GM18907 (cell line): ENCODE measurements at regions not wholly inside any gene's neighbourhood (a gene's known extent, or its start where the extent isn't known, plus 50 kb on each side); places are given as distances from the start of the nearest gene placed in this dataset.

Source experiments
- ATAC-seq: cut with Tn5 transposase; IDR thresholded peaks from one replicate; pipeline ENCODE4 v1.9.1; 2021; ENCODE audit warnings: mild to moderate bottlenecking, moderate library complexity; ENCODE audit not compliant: unreplicated experiment

DNA sequence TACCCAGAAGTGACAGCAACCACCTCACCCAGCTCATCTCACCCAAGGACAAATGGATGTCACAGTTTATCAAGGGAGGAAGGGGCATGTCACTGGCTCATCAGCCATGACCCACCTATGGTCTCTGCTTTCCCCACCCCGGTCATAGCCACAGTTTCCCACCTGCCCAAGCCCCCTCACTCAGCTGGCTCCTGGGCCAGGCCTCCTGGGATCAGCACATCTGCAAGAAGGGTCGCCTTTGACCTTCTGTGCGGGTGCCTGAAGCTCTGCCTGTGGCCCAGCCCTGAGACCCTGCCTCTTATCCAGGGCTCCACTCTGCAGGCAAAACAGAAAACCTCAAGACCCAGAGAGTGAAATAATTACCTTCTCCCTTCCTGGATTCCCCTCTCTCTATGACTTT is 236.4 kb downstream of the BUD13 start:
- ATAC-seq, result no peak

DNA sequence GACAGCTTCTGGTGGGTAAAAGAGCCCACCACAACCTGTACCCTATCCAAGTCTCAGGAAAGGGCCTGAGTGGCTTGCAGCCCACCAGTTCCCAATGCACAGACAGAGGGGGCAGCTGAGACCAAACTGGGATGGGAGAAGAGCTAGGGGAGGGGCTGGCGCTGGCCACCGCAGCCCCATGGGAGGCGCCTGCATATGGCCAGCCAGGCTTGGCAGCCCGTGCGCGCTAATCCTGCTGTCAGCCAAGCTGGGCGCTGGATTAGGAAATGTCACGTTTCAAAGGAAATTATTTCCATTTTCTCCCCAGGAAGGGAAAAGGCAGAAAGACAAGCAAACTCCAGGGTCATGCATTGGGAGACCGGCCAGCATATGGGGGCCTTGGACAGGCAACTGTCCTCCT is 236.8 kb downstream of the BUD13 start:
- no peak for ATAC-seq

DNA sequence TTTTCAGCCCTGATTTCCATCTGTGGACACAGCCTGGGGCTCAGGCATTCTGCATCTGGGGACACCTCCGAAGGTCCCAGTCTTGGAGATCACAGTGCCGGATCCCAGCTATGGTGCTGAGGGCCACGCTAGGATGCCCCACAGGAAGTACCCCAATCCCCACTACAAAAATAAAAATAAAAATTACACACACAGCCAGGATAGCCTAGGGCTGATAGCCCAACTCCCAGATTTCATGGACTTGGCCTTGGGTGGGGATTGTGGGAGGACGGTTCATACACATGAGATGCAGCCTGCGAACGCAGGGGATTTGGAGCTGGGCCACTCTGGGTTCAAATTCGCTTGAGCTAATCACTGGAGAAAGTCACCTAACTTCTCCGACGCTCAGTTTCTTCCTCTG is 237.7 kb downstream of the BUD13 start:
- no peak for ATAC-seq

DNA sequence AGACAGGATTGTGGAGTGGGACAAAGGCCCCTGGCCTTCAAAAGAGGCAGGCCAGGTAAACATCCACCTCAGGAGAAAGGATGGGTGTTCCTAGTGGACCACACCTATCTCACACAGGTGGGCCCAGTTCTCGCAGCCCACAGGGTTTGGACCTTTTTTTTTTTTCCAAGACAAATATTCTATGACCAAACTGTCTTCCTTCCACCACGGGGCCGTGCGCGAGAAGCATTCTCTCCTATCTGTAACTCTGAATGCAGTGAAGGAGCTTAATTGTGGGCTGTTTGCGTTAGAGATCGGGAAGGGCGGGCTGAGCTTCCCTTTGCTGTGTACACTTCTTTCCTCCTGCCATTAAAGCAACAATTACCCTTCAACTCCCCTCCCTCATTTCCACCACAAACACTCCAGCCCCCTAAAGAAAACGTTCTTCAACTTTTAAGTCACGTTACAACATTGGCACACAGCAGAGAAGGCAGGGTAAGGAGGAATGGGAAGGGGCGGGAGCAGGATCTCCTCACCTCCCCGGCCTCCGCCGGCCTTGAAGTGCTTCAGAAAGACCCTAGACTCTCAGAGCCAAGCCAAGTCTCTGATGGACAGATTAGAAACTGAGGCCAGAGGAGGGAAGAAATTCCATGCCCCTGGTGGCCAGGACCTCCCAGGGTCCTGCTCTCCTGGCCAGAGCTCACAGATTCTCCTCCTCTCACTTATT is 238.4 kb downstream of the BUD13 start:
- no peak for ATAC-seq

DNA sequence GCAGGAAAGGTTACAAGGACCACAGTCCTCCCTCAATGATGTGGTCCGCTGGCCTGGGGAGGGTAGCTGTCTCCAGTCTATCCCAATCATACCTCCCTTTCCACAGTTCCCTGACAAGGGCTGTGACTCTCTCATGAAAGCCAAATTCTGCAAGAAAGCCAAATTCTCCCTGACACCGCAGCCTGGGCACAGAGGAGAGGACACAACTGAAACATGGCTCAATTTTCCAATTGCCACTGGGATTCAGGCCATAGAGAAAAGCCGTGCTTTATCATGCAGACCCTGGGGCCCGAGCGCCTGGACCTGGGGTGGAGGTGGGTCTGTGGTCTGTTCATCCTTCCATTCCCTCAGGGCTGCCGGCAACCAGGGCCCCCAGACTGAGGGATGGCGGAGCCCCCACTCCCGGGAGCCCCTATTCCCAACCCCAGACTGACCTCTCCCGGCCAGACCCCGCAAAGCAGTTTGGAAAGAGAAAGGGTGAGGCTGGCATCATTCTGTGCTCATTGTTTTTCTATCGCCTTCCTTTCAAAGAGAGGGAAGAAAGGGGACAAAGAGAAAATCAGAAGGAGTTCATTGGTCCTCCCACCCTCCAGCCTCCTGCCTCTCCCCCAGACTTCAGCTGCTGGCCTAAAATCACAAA is 239.5 kb downstream of the BUD13 start:
- ATAC-seq, result no peak

DNA sequence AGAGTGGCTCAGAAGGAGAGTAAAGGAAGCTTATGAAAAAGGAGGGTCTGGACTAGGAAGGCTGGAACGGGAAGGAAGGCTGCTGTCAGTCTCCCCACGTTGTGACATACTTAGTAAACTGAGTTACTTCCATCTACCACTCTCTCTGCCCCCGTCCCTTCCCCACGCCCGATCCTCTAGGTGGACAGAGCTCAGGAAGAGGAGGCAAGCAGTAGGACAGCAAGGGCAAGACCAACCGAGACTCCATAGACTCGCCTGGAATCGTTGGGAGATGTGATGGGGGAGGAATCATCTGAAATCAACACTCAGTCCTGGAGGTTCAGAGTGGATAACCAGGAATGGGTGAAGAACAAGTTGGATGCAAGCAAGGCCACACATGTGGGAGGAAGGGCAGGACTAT is 240.7 kb downstream of the BUD13 start:
- ATAC-seq, result no peak

DNA sequence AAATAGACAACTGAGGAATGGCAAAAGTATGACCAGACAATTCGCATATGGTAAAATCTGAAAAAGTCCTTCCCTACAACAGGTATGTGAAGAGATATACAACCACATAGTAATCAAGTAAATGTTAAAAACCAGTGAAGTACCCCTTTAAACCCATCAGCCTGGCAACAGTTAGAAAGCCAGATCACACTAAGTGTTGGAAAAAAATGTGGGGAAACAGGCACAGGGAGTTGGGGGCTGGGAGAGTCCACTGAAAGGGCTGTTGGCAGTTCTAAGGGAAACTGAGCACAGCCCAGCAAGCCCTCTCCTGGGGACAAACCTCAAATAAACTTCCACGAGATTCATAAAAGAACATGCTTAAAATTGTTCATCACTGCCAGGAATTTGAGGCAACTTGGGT is 242.1 kb downstream of the BUD13 start:
- ATAC-seq, result no peak

DNA sequence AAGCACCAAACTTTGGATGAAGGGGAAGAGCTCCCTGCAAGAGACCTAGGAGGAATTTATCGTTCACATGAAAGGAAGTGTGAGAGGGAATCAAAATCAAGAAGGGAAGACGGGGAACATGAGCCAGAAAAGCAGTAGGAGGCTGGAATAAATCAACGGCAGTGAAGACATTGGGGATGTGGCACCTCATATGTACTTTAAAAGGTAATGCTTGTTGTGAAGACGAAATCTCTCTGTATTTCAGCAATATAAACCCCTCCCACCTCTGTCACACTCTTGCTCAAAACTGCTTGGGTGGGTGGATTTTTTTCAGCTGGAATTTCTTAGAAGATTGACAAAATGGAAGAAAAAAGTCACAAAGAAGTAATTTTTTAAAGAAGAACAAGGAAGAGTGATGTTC is 243.5 kb downstream of the BUD13 start:
- no peak for ATAC-seq

DNA sequence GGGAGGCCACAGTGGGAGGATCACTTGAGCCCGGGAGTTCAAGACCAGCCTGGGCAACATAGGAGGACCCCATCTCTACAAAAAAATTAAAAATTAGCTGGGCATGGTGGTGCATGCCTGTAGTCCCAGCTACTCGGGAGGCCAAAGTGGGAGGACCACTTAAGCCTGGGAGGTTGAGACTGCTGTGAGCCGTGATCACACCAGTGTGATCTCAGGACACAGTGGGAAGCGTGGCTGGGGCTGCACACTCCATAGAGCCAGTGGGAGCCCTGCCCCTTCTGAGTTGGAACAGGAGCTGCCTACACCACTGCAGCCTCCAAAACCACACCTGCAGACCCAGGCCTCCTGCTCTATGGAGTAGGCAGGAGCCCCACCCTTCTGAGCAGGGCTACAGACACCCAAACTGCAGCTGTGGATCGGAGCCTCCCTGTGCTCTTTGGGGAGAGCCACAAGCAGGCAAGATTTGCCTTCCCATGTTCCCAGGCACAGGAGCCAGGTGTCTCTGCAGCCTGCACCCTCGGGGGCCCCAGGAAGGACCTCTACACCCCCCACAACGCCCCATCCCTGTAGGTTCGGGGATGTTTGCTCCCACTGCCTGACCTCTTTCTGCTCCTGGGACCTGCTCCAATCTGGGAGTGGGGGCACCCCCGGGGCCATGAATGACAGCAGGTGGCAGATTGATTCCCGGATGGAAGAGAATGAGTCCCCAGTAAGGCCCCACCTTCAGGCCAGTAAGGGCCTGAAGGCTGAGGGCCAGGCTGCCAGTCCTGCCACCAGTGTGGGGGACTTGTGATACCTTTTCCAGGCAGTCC is 245.4 kb downstream of the BUD13 start:
- ATAC-seq, result no peak

DNA sequence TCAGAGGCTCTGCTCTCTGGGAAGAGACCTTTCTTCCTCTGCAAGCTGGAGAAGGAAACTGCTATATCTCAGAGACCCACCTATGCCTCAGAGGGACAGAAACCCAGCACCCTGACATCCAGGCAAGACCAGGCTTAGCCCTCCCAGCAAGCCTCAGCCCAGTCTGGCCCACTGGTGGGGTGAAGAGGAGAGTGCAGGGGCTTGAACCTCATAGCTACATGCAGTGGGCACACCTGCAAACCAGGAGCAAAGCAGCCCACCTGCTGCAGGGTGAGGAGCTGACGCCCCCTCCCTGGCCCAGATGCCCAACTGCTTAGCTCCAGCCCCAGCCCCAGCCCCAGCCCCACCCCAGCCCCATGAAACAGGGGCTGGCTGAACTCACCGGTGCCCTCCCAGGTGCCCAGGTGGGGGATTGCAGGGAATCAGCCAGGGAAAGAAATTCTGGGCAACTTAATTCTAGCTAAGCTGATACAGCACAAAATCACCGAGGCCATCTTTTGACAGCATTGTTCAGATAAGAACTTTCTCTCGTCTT is 246.8 kb downstream of the BUD13 start:
- no peak for ATAC-seq

DNA sequence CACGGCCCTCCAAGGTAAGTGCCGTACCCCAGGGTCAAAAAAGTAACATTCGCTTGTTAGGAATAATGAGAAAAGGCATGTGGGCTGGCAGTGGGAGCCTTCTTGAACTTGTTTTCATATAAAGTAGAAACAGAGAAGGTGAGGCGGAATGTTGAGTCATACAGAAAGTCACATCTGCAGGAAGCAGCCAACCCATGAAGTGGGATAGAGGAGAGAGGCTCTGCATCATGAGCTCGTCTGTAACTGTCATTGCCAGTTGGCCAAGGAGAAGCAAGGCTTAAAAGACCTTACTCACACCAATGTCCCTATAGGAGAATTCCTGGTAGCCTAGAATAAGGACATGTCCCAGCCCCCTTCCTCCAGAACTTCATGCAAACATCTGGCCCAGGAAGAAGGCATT is 253.3 kb downstream of the BUD13 start:
- ATAC-seq, result no peak

DNA sequence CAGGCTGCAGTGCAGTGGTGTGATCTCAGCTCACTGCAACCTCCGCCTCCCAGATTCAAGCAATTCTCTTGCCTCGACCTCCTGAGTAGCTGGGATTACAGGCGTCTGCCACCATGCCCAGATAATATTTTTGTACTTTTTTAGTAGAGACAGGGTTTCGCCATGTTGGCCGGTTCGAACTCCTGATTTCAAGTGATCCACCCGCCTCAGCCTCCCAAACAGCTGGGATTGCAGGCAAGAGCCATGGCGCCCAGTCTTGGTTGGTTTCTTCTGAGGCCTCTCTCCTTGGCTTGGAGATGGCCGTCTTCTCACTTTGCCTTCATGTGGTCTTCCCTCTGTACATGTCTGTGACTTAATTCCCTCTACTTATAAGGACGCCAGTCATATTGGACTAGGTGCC is 254.6 kb downstream of the BUD13 start:
- no peak for ATAC-seq

DNA sequence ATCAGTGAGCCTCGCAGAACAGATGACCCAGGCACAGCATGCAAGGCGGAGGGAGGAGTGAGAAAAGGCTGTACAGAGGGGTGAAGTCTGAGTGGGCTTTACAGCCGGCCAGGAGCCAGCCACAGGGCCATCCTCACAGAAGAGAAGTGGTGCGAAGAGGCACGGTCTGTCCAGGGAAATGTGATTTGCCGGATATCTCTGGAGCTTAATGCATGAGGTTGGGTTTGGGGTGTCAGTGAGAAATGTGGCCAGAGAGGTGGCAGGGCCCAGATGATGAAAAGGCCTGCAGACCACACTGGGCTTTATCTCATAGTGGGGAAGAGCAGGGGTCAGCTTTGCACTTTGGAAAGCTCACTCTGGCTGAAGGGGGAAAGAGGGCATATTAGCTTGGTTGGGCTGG is 255.2 kb downstream of the BUD13 start:
- no peak for ATAC-seq

DNA sequence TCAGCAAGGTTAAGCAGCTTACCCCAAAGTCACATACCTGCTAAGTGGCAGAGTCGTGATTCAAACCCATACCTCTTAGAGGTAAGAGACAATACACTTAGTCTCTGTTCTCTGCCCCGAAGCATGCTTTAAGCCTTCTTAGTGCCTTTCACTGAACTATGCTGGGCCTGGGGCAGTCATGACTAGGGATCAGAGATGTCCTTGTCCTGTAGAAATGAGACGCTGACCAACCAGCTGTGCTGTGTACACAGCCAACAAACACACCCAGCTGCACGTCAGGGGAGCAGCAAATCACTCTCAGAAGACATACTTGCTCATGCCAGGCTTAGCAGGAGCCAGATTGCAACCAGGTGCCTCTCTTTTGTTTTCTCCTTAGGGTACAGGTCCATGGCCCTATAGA is 255.7 kb downstream of the BUD13 start:
- ATAC-seq, result no peak

DNA sequence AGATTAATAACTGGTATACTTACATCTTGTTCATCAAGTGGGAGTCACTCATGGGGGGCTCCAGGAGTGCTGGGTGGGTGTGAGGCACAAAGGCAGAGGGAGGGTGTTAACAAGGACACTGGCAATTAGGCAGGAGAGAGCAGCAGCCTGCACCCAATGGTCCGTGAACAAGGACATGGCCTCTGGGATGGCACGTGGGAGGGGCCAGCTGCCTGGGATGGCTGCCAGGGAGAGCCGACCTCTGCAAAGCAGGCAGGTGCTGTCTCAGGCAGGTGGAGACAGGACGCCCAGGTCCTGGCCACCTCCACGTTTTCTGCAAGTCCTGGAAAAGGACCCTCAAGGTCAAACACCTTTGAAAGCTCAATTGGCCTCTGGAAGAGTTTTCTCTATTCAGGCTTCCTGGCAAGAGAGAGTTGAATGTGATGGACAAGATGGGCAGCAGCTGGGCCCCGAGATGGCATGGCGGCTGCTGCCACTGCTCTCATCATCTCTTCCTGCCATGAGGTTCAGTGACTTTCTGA is 257.1 kb downstream of the BUD13 start:
- no peak for ATAC-seq

DNA sequence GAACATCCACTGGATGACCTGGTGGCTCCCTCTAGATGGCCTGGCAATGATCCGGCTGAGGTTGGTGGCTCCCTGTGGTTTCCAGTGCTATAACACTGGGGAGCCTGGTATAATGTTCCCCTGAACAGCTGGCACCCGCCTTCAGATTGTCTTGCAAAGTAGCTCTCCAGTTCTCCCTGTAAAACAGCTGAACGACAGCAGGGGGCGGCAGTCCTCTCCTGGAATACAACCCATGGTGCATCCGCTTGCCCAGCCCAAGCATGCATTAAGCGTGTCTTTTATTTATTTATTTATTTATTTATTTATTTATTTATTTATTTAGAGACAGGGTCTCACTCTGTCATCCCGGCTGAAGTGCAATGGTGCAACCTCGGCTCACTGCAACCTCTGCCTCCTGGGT is 258.9 kb downstream of the BUD13 start:
- ATAC-seq, result no peak

DNA sequence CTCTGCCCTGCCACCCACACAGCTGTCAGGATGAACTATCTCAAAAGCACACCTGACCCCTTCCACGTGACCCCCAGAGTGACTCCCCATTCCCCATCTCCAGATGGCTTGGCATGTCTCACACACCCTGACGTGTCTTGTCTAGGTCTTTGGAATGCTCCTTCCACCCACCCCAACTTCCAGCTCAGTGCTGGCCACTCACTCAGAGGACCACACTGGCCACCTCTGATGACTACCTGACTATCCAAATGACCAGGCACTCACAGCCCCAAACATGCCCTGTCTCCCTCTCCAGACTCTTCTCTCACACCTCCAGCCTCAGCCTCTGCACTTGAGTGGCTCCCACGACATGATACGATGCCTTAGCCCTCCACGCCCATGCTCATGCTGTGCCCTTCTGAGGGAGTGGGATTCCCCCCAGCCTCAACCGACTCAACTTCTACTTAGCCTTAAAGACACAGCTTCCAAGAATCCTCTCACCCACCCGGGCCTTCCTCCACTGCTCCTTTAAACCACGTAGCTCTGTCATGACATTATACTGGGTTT is 259.4 kb downstream of the BUD13 start:
- no peak for ATAC-seq

DNA sequence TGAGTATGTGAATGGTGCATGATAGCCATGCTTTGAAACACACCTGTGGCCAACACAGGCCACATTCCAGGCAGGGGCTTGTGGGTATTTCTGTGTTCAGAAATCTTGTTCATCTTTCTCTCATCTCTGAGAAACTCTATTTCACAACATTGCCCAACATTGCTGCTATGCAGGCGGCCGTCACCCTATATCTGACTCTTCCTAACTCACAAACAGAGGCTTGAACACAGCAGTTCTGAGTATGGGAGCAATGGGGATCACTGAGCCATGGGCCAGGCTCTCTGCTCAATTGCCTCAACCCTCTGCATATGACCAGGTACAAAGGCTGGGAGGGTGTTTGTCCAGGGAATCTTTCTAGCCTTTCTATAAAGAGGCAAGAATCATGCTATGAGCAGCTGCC is 259.9 kb downstream of the BUD13 start:
- ATAC-seq, result no peak

DNA sequence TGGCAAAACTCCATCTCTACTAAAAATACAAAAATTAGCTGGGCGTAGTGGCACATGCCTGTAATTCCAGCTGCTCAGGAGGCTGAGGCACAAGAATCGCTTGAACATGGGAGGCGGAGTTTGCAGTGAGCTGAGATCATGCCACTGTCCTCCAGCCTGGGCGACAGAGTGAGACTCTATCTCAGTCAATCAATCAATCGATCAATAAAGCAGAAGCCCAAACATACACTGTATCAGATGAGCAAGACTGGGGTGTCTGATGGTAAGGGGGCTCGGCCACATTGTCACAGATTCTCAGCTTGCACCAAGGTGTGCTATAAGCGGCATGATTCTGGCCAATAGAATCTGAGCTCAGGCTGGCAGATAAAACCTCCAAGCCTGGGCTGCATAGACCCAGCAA is 261.1 kb downstream of the BUD13 start:
- ATAC-seq, result no peak

DNA sequence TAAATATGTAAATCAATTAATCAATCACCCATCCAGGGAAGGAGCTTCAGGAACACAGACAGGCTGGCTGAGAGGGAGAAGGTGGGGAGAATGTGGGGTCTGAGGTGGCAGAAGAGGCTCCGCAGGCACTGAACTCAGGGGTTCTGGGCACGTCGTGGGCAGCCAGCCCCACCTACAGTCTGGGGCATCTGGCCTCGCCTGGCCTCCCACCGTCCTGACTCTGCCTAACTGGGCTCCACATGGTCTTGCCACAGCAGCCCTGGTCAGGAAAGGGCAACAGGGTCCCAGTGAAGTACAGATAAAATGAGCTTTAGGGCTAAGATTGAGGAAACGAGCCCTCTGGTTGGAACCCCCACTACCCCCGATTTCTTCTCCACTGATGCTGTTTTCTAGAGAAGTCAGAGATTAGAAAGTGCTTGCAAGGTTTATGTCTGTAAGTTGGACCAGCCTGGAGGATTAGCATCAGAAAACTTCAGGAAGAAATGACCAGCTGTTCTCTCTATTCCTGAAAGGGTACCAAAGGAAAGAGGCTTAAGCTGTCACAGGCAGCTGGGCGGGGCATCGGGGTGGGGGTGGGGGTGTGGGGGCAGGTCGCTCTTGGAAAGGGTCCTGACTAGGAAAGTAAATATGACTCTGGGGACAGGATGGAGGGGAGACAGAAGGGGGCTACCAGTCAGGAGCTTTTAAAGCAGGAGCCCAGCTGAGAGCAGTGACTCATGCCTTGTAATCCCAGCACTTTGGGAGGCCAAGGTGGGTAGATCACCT is 261.7 kb downstream of the BUD13 start:
- no peak for ATAC-seq

DNA sequence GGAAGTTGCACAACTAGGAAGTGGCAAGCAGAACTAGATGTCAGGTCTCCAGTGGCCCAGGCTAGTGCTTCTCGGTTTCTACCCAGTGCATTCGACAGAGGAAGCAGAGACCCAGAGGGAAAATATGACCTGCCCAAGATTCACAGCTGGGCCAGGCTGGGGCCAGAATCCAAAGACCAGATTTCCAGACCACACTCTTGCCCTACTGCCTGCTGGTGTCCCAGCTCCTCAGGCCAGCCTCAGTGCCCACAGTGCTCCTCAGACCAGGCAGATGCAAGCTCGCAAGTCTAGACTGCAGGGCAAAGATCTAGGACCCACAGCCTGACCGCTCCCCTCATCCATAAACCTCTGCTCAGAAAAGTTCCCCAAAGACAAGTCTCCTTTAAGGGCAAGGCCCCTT is 262.6 kb downstream of the BUD13 start:
- ATAC-seq, result no peak
